HG03442 (cell line): ENCODE measurements at regions not wholly inside any gene's neighbourhood (a gene's known extent, or its start where the extent isn't known, plus 50 kb on each side); places are given as distances from the start of the nearest gene placed in this dataset.
"Not testable (repeated sequence)": the region's sequence is repeated elsewhere in the genome, so short reads cannot be mapped to it uniquely, and the experiment has no call there.

Experiments used
- ATAC-seq: cut with Tn5 transposase; IDR thresholded peaks from one replicate; pipeline ENCODE4 v1.9.1; 2021; ENCODE audit warnings: mild to moderate bottlenecking, moderate library complexity; ENCODE audit not compliant: unreplicated experiment

- not testable (repeated sequence) for ATAC-seq
Observed at GRCh38 chr1:25171013-25171412, 61.3 kb downstream of the SYF2 start.

GRCh38 chr1:25170439-25170838 is 61.9 kb downstream of the SYF2 start:
- no peak for ATAC-seq

GRCh38 chr1:25169610-25170009 is 62.7 kb downstream of the SYF2 start:
- no peak for ATAC-seq

DNA sequence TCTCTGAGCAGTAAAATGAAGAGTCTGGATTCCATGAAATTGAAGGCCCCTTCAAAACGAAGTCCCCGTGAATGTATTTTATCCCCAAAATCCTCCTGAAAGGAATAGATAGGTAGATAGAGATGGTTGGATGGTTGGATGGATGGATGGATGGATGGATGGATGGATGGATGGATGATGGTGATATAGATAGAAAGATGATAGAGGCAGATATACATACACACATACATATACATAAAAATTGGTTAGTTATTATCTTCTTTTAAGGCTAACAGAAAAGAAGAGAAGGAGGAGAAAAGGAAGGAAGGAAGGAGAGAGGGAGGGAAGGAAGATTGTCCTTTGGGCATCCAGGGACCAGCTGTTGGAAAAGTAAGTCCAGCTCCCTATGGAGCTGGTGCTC is 63.1 kb downstream of the SYF2 start:
- no peak for ATAC-seq

DNA sequence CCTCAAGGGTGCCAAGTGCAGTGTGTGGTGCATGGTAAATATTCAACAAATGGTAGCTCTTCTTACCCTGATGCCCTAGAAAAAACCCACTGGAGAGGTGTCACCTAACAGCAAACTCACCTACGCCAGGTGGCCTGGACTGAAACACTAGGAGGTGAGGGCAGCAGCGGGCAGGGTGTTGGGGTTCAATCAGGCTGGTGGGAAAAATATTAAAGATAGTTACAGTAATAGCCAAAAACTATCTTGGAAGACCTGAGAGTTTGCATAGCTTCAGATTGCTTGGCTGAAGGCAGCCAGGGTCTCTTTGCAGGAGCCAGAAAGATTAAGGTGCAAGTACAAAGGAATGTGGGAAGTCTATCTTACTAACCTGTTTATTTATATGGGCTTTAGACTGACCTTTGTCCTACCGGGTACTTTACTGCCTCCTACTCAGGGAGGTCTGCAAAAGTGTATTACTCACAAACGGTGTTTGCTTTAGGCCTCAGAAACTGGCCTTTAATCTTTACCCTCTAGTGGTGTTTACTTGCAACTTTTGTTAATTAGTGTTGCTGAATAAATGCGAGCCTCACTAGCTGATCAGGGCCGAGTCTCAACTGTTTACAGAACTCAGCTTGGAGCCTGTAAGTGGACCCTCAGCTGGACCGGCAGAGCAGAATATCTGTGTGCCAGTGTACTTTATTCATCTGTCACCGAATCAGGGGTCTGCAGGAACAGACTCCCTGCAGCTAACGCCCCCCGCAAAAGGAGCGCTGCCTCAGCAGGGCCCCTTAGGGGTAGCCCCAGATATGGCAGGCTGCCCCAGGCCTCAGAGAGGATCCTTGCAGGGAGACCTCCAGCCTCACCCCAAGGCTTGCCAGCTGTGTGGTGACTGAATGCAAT is 63.9 kb downstream of the SYF2 start:
- no peak for ATAC-seq

- ATAC-seq = no peak
Observed at GRCh38 chr1:25167269-25168192, 64.8 kb downstream of the SYF2 start.

- ATAC-seq = no peak
Observed at GRCh38 chr1:25166847-25167246, 65.5 kb downstream of the SYF2 start.

DNA sequence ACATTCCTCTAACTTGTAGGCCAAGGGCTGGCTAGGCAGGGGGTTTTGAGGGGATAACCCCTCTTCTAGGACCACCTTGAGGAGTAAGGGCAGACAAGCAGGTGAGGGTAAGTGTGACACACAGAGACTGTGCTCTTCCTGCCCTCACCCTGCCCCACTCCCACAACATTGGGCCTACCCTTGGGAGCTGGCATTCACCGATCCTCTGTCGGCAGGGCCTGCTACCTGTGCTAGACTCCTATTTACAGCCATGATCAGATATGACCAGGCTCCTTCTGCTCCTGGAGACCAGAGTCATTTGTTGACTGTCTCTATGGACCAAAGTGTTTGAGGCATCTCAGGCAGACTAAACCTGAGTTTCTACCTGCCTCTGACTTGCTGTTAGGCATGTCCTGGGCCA is 68.3 kb downstream of the SYF2 start:
- ATAC-seq = no peak

GRCh38 chr1:25161981-25162380 is 70.3 kb downstream of the SYF2 start:
- no peak for ATAC-seq

DNA sequence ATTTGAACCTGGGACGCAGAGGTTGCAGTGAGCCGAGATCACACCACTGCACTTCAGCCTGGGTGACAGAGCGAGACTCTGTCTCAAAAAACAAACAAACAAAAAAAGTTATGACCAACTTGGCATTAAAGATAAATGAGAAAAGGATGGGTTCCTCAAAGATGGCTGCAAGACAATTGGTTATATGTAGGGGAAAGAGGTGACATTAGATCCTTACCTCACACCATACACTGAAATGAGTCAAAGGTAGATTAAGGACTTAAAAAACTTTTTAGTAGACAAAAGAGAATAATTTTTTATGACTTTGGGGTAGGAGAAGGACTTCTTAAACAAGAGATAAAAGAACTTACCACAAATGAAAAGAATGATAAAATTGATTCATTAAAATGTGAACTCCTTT is 74.5 kb downstream of the SYF2 start:
- ATAC-seq = no peak

- no peak for ATAC-seq
Observed at GRCh38 chr1:25150985-25151495, 81.3 kb downstream of the SYF2 start.

DNA sequence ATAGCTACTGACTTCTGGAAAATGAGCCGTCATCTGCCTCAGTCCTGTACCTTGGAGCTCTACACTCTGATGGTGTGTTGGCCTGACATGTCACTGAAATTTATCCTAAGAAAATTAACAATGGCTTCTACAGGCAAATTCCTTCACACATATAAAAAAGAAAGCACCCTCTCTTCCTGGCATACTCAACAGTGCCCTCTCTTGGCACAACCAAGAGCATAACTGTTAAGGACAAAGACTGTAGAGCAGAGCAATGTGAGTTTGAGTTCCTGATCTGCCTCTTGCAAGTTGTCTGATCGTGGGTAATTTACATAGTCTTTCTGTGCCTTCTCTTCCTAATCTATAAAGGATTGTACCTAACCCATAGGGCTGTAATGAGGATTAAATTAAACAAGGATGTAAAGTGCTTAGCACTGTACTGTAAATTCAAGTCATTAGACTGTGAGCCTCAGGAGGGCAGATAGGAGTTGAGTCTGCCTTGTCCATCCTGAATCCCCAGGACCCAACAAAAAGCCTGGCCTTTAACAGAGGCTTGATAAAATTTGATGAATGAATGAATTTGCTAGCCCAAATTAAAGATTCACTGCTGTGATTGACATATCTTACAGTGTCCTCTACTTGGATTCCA is 83.5 kb downstream of the SYF2 start:
- no peak for ATAC-seq

- no peak for ATAC-seq
Observed at GRCh38 chr1:25146451-25146855, 85.8 kb downstream of the SYF2 start.

DNA sequence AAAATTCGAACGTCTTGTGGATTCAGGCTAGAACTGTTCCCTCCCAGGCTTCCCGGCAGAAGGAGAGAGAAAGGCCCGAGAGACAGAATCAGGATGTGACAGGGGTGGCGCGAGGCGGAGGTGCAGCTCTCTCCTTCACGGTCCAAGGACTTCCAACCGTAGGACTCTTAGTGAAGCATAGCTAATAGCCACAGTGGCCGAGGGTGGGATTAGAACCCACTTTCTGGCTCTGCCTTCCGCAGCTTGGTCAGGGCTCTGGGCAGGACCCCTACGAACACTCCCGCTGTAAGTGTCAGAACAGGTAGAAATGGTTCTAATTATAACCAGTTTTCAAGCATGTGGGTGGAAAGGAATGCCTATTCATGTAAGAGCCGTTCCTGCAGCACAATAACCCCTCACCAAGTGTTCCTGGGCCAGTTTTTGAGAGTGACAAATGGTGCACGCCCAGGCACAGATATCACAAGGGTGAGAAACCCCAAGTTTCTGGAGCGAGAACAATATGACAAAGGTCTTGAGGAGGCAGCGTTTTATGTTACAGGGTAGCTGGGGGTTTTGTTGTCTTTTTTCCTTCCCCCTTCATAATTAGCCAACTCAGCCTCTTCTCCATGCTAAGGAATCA is 86.4 kb downstream of the SYF2 start:
- no peak for ATAC-seq

DNA sequence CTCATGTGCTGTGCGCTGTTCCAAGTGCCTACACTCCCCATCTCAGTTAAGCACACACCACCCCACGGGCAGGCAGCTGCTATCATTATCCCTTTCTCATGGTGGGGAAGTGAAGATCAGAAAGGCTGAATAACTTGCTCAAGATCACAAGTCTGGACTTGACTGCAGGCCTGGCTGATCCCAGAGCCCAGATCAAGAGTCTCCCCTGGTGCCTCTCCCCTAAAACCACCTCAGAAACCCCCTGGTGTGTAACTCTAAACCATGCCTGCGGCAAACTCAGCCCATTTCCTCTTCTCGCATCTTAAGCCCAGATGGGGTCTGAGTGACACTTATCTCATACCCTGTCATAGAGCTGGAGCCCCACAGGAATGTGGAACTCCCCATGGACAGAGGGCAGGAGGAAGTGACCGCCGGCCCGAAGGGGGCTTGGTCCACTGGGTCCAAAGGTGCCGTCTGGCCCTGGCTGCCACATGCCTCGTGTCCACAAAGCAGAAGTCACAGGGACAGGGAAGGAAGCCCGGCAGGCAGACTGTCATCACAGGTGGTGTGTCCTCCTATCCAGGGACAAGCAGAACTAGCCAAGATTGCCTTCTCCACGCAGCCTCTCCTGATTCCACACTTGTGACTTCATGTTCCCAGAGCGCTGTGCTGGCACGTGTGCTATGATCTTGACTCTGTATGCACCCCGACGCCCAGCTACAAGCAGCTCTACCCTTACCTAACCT is 92.1 kb downstream of the SYF2 start:
- peak; percentile 82 for ATAC-seq

DNA sequence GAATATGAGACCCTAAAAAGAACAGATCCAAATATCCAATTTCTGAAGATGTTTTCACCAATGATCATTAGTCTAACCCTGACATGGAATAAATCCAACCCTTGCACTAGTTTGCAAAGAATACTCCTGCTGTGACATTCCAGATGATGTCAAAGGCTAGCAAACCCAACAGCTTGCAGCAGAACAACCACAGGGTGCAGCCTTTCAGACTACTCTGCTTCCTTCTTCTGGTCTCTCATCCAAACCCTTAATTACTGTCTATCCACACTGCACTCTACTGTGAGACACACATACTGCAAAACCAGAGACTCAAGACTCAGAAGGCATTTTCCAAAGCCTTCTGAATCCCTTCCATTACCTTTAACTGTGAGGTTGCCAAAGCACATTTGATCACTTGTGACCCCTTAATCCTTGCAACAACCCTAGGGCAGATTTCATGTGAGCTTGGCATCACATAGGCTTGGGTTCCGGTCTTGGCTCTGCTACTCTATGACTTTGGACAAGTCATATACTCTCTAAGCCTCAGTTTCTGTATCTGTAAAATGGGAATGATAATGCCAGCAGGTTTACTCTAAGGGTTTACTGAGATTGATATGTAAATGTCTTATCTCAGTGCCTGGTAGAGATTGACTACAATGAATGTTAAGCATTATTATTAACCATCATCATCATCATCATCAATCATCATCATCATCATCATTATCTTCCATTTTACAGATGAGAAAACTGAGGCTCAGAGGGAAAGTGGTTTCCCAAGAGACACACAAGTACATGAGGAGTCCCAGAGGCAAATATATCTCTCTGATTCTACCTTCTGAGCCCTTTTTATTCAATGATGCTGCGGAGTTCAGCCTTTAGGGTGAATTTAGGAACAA is 94.5 kb downstream of the SYF2 start:
- ATAC-seq = no peak

DNA sequence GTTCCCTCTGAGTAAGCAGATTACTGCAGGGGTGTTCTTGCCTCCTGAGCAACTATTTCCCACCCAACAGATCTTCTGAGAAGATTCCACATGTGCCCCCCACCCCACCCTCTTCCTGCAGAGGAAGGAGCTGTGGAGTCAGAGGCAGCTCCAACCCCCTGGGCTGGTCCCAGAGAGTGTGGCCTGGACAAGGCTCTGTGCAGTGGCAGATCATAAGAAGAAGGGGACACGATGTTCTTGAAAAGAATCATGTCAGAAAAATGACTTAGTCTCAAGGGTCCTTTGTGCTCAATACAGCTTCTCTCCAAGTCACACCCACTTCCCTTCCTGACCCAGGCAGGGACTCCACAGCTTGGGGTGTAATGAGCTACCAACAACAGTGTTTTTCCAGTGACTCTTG is 95.2 kb downstream of the SYF2 start:
- no peak for ATAC-seq

DNA sequence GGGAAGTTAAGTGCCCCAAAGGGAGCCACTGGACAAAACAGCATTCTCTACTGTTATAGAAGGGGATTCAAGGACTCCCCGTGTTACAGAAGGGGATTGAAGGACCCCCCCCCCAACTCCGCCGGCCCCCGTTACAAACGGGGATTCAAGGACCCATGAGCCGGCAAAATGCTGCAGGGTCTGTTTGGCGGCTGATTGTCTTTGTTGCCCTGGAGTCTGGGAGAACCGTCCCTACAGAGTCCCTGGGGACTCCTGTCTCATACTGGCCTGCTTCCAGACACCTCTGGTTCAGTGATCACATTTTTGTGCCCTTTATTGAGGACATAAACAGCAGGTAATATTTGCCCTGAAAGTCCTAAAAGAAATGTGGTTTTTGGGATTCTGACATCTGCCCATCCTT is 96.4 kb downstream of the SYF2 start:
- ATAC-seq = no peak

DNA sequence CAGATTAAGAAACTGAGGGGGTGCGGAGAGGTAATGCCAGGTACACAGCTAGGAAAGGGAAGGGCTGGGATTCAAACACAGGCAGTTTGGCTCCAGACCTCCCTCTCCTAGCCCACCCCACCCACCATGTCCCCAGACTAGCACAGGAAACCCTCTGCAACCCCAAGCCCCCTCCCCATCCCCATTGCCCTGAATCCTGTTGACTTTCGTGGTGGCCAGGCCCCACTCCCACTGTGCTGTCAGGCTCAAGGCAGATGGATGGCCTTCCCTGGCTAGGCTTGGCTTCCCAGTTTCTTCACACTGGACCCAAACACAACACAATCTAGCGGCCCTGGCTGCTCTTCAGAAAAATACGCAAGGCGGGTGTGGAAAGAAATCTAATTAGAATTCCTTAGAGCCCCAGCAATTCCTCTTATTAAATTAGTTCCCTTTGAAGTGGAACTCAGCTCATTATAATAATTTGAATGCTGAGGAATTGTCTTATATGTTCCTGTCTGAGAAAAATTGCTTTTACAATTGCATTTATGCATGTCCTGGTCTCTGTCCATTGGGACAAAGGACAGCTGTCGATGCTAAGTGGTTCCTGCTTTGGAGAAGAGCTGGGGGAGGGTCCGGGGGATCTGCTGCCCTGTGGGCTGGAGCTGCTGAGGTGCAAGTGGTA is 97.4 kb downstream of the SYF2 start:
- no peak for ATAC-seq
